Type B pancreatic cell (in vitro differentiated cells): ENCODE measurements at regions not wholly inside any gene's neighbourhood (a gene's known extent, or its start where the extent isn't known, plus 50 kb on each side); places are given as distances from the start of the nearest gene placed in this dataset.

ENCODE experiments used
- DNase-seq: peaks from one replicate; pipeline ENCODE4 v3.0.0; 2021; ENCODE audit warnings: mixed read lengths; ENCODE audit not compliant: unreplicated experiment; ENCODE audit errors: extremely low spot score
- H3K27ac Mint-ChIP-seq: 2 replicates; pipeline ENCODE4 v1.8.0; 2021; ENCODE audit warnings: mild to moderate bottlenecking, mixed read lengths
- H3K27me3 Mint-ChIP-seq: 2 replicates; pipeline ENCODE4 v1.8.0; 2021; ENCODE audit warnings: mixed read lengths
- H3K36me3 Mint-ChIP-seq: 2 replicates; pipeline ENCODE4 v1.8.0; 2021; ENCODE audit warnings: mixed read lengths
- H3K4me1 Mint-ChIP-seq: one replicate; pipeline ENCODE4 v1.8.0; 2021; ENCODE audit warnings: mixed read lengths; ENCODE audit not compliant: unreplicated experiment
- H3K4me3 Mint-ChIP-seq: 2 replicates; pipeline ENCODE4 v1.8.0; 2021; ENCODE audit warnings: mild to moderate bottlenecking, mixed read lengths
- H3K9me3 Mint-ChIP-seq: 2 replicates; pipeline ENCODE4 v1.8.0; 2021; ENCODE audit warnings: mixed read lengths
- CTCF ChIP-seq: fragments of 200-600 bp; sonication (generic); conservative IDR thresholded peaks from 2 replicates; pipeline ENCODE4 v1.5.0; 2021; ENCODE audit warnings: antibody characterized with exemption, mild to moderate bottlenecking

- Mint-ChIP-seq H3K4me3 (no peak overlapping the region), H3K36me3 (no peaks in the 10 kb centered on the region), H3K27me3 (peaks cover 24% of the 10 kb centered on the region)
These were observed 84.1 kb upstream of the KLHL25 start for GRCh38 chr15:85878828-85879225.

DNA sequence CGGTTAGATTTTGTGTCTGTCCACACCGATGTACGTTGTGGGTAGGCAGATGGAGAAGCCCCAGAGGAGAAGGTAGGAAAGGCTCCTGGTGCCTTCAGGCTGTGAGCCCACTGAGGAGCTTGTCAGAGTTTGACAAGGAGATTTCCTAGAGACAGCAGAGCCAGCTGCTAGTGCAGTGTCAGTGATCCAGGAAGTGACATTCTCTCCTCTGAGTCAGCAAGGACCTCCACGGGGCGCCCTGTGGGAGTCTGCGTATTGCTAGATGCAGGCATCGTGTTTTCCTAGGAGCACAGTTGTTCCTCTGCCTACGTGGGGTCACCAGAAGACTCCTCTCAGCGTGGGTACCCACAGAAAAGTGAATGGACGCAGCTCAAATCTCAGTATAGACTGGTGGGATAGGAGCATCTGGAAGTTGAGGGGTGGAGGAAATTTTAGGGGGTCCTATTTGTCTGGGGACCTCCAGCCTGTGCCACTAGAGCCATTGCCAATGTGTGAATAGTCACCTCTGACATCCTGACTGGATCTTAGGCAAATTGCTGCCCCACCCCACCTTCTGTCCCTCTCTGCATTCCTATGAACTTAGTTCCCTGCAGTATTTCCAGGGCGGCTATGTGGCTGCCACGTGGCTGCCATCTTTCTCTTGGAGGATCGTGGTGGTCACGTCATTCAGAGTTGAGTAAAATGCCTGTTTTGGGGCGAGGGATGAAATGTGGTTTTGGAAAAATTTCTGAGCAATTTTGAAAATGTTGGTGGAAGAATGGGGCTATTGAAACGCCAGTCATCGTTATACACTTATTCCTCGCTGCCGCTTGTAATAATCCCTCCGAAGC lies 84.8 kb upstream of the KLHL25 start:
- H3K27ac Mint-ChIP-seq: no peak overlapping the region
- H3K27me3 Mint-ChIP-seq: peaks cover 27% of the 10 kb centered on the region
- H3K4me1 Mint-ChIP-seq: no peaks in the 10 kb centered on the region
- no peaks in the 10 kb centered on the region for H3K9me3 Mint-ChIP-seq
- no peak for TF ChIP-seq CTCF
- no peak overlapping the region for H3K4me3 Mint-ChIP-seq
- H3K36me3 Mint-ChIP-seq: no peaks in the 10 kb centered on the region
- DNase-seq: no peak

More at GRCh38 chr15:85878828-85879225, 84.1 kb upstream of the KLHL25 start:
- DNase-seq: no peak
- TF ChIP-seq CTCF: no peak
- H3K9me3 Mint-ChIP-seq: no peaks in the 10 kb centered on the region
- no peaks in the 10 kb centered on the region for H3K4me1 Mint-ChIP-seq
- no peak overlapping the region for H3K27ac Mint-ChIP-seq

- TF ChIP-seq CTCF: no peak
- no peak for DNase-seq
- Mint-ChIP-seq H3K27ac (no peak overlapping the region), H3K36me3 (no peaks in the 10 kb centered on the region), H3K4me3 (no peak overlapping the region), H3K9me3 (no peaks in the 10 kb centered on the region), H3K27me3 (peaks cover 28% of the 10 kb centered on the region), H3K4me1 (no peaks in the 10 kb centered on the region)
These were observed 85.9 kb upstream of the KLHL25 start for GRCh38 chr15:85880501-85881190.

GRCh38 chr15:85886309-85886811 lies 91.6 kb upstream of the KLHL25 start:
- no peaks in the 10 kb centered on the region for H3K36me3 Mint-ChIP-seq
- no peaks in the 10 kb centered on the region for H3K4me1 Mint-ChIP-seq
- no peak for DNase-seq
- TF ChIP-seq CTCF: no peak
- no peak overlapping the region for H3K4me3 Mint-ChIP-seq
- H3K27me3 Mint-ChIP-seq: peaks cover 22% of the 10 kb centered on the region
- no peak overlapping the region for H3K27ac Mint-ChIP-seq
- no peaks in the 10 kb centered on the region for H3K9me3 Mint-ChIP-seq

GRCh38 chr15:85889956-85890619 lies 95.4 kb upstream of the KLHL25 start:
- Mint-ChIP-seq H3K9me3 (no peaks in the 10 kb centered on the region), H3K4me1 (no peaks in the 10 kb centered on the region), H3K27ac (no peak overlapping the region), H3K4me3 (no peak overlapping the region), H3K36me3 (no peaks in the 10 kb centered on the region), H3K27me3 (peaks cover 28% of the 10 kb centered on the region)
- TF ChIP-seq CTCF: no peak
- no peak for DNase-seq
